ENCODE measurements at regions not wholly inside any gene's neighbourhood (a gene's known extent, or its start where the extent isn't known, plus 50 kb on each side); places are given as distances from the start of the nearest gene placed in this dataset.

DNA sequence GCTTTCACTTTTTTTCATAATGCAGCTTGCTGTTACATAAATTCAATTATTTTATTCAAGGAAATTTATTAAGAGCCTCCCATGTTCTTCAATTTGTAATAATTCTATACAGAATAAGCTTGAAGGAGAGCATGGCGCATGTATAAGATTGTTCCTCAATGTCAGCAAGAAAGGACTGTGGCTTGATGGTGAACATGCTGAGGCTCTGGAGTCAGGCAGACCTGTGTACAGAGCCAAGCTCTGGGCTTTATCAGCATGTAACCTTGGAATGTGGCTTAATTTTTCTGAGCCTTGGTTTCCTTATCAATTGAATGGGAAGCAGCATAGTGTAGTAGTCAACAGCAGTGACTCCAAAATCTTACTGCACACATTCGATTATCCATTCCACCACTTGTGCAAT lies 92.4 kb downstream of the JRKL start:
- Histone ChIP-seq H3K9me3 (ENCODE audit: control insufficient read depth, low read depth, low read length) (no peaks in the 10 kb centered on the region), H3K27ac (ENCODE audit: control insufficient read depth, insufficient read depth, low read length) (no peak overlapping the region), H2AFZ (ENCODE audit: control insufficient read depth, low read length) (no peak overlapping the region), H3K4me1 (ENCODE audit: control insufficient read depth, extremely low read depth, insufficient read depth, low read length) (no peaks in the 10 kb centered on the region), H3K79me2 (ENCODE audit: control insufficient read depth, insufficient read depth, low read length) (no peaks in the 10 kb centered on the region), H3K9me1 (ENCODE audit: control insufficient read depth, extremely low read depth, insufficient read depth, low read length) (no peaks in the 10 kb centered on the region), H4K20me1 (ENCODE audit: control insufficient read depth, extremely low read depth, insufficient read depth, low read length) (no peaks in the 10 kb centered on the region), H3K4me2 (ENCODE audit: control insufficient read depth, extremely low read depth, insufficient read depth, low read depth, low read length) (no peak overlapping the region), H3K4me3 (ENCODE audit: control insufficient read depth in 2 of 3, extremely low read depth in 1 of 3, insufficient read depth in 2 of 3, low read depth in 1 of 3, low read length in 3 of 3) (no peak overlapping the region), H3K9ac (ENCODE audit: control insufficient read depth, extremely low read depth, insufficient read depth, low read length) (no peak overlapping the region), H3K27me3 (ENCODE audit: control insufficient read depth, extremely low read depth, insufficient read depth, low read length) (no peaks in the 10 kb centered on the region), H3K36me3 (ENCODE audit: control insufficient read depth in 2 of 2, extremely low read depth in 1 of 2, insufficient read depth in 2 of 2, low read length in 2 of 2) (no peaks in the 10 kb centered on the region)
- dilution Hi-C loops (cut with MboI; ENCODE audit: extremely low pct_ligation_motif_present, low sequenced_read_pairs): no loop called here
- TF ChIP-seq EZH2 (IDR thresholded peaks at IDR 0.05; ENCODE audit: low read length): no peak
- TF ChIP-seq, protein P1, sequence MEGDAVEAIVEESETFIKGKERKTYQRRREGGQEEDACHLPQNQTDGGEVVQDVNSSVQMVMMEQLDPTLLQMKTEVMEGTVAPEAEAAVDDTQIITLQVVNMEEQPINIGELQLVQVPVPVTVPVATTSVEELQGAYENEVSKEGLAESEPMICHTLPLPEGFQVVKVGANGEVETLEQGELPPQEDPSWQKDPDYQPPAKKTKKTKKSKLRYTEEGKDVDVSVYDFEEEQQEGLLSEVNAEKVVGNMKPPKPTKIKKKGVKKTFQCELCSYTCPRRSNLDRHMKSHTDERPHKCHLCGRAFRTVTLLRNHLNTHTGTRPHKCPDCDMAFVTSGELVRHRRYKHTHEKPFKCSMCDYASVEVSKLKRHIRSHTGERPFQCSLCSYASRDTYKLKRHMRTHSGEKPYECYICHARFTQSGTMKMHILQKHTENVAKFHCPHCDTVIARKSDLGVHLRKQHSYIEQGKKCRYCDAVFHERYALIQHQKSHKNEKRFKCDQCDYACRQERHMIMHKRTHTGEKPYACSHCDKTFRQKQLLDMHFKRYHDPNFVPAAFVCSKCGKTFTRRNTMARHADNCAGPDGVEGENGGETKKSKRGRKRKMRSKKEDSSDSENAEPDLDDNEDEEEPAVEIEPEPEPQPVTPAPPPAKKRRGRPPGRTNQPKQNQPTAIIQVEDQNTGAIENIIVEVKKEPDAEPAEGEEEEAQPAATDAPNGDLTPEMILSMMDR (optimal IDR thresholded peaks at IDR 0.05 in 1 of 3, IDR thresholded peaks at IDR 0.05 in 1 of 3, conservative IDR thresholded peaks at IDR 0.05 in 1 of 3; ENCODE audit: extremely low read depth in 1 of 3, insufficient read depth in 2 of 3, low read length in 3 of 3): no peak
- no peak for DNase-seq (ENCODE audit: low read depth, low spot score)
- FAIRE-seq: no peak

DNA sequence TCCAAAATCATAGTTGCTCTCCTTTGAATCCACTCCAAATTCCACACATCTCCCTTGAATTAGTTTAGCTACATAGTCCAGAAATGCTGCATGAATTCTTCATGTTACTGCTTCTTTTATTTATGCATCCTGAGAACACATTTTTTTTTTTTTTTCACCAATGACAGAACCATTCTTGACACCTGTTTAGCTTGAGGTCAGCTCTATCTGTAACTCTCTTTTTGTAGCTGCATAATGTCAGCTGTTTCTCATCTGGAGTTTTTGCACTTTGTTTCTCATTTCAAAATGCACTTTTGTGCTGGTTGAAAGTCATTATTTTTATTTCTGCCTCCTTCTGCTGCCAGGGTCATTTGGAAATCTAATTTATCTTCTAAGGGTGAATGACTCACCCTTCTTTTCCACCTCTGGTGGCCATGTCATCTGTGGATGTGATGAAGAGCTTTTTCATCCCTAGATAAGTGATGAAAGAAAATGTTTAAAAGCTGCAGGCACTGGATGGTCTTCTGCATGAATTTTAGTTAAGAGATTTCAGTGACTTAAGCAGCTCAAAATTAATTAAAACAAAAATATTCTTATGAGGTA lies 93.7 kb downstream of the JRKL start:
- Histone ChIP-seq H3K9me1 (ENCODE audit: control insufficient read depth, extremely low read depth, insufficient read depth, low read length) (no peaks in the 10 kb centered on the region), H3K4me3 (ENCODE audit: control insufficient read depth in 2 of 3, extremely low read depth in 1 of 3, insufficient read depth in 2 of 3, low read depth in 1 of 3, low read length in 3 of 3) (no peak overlapping the region), H3K9ac (ENCODE audit: control insufficient read depth, extremely low read depth, insufficient read depth, low read length) (no peak overlapping the region), H3K36me3 (ENCODE audit: control insufficient read depth in 2 of 2, extremely low read depth in 1 of 2, insufficient read depth in 2 of 2, low read length in 2 of 2) (no peaks in the 10 kb centered on the region), H3K27me3 (ENCODE audit: control insufficient read depth, extremely low read depth, insufficient read depth, low read length) (no peaks in the 10 kb centered on the region), H3K4me2 (ENCODE audit: control insufficient read depth, extremely low read depth, insufficient read depth, low read depth, low read length) (no peak overlapping the region), H3K27ac (ENCODE audit: control insufficient read depth, insufficient read depth, low read length) (no peak overlapping the region), H3K9me3 (ENCODE audit: control insufficient read depth, low read depth, low read length) (no peaks in the 10 kb centered on the region), H4K20me1 (ENCODE audit: control insufficient read depth, extremely low read depth, insufficient read depth, low read length) (no peaks in the 10 kb centered on the region), H2AFZ (ENCODE audit: control insufficient read depth, low read length) (no peak overlapping the region), H3K4me1 (ENCODE audit: control insufficient read depth, extremely low read depth, insufficient read depth, low read length) (no peaks in the 10 kb centered on the region), H3K79me2 (ENCODE audit: control insufficient read depth, insufficient read depth, low read length) (no peaks in the 10 kb centered on the region)
- dilution Hi-C loops (cut with MboI; ENCODE audit: extremely low pct_ligation_motif_present, low sequenced_read_pairs): no loop called here
- no peak for TF ChIP-seq EZH2 (IDR thresholded peaks at IDR 0.05; ENCODE audit: low read length)
- TF ChIP-seq, protein P1 (optimal IDR thresholded peaks at IDR 0.05 in 1 of 3, IDR thresholded peaks at IDR 0.05 in 1 of 3, conservative IDR thresholded peaks at IDR 0.05 in 1 of 3; ENCODE audit: extremely low read depth in 1 of 3, insufficient read depth in 2 of 3, low read length in 3 of 3): no peak
- DNase-seq (ENCODE audit: low read depth, low spot score): no peak
- no peak for FAIRE-seq
